ENCODE measurements at regions not wholly inside any gene's neighbourhood (a gene's known extent, or its start where the extent isn't known, plus 50 kb on each side); places are given as distances from the start of the nearest gene placed in this dataset.

DNA sequence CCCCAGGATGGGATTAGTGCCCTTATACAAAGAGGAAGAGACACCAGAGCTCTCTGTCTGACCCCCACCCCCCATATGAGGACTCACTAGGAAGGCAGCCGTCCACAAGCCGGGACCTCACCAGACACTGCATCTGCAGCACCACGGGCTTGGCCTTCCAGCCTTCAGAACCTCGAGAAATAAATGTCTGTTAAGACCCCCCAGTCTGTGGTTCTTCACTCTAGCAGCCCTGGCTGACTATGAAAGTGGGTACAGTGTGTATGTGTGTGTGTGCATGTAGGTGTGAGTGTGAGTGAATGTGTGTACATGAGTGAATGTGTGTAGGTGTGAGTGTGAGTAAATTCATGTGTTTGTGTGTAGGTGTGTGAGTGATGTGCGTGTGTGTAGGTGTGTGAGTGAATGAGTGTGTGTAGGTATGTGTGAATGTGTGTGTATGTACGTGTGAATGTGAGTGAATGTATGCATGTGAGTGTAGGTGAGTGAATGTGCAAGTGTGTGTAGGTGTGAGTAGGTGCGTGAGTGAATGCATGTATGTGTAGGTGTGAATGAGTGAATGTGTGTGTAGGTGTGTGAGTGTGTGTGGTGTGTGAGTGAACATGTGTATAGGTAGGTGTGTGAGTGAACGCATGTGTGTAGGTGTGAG lies 201.6 kb upstream of the ZNF536 start:
- TF ChIP-seq, protein P1, sequence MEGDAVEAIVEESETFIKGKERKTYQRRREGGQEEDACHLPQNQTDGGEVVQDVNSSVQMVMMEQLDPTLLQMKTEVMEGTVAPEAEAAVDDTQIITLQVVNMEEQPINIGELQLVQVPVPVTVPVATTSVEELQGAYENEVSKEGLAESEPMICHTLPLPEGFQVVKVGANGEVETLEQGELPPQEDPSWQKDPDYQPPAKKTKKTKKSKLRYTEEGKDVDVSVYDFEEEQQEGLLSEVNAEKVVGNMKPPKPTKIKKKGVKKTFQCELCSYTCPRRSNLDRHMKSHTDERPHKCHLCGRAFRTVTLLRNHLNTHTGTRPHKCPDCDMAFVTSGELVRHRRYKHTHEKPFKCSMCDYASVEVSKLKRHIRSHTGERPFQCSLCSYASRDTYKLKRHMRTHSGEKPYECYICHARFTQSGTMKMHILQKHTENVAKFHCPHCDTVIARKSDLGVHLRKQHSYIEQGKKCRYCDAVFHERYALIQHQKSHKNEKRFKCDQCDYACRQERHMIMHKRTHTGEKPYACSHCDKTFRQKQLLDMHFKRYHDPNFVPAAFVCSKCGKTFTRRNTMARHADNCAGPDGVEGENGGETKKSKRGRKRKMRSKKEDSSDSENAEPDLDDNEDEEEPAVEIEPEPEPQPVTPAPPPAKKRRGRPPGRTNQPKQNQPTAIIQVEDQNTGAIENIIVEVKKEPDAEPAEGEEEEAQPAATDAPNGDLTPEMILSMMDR (conservative IDR thresholded peaks at IDR 0.05) = no peak
- TF ChIP-seq EZH2 (IDR thresholded peaks at IDR 0.05; ENCODE audit: low read depth) = no peak
